NCI-H2196 (cell line): ENCODE measurements at regions not wholly inside any gene's neighbourhood (a gene's known extent, or its start where the extent isn't known, plus 50 kb on each side); places are given as distances from the start of the nearest gene placed in this dataset.

Experiments
- DNase-seq: peaks from one replicate; lab custom pipeline; 2025; ENCODE audit not compliant: unreplicated experiment; lab: John Stamatoyannopoulos, UW

GRCh38 chr20:12020846-12021245 lies 103.2 kb downstream of the BTBD3 start:
- DNase-seq = no peak

GRCh38 chr20:12022126-12022525 lies 104.4 kb downstream of the BTBD3 start:
- no peak for DNase-seq

GRCh38 chr20:12023194-12023795 lies 105.6 kb downstream of the BTBD3 start:
- no peak for DNase-seq

GRCh38 chr20:12028771-12029170 lies 111.1 kb downstream of the BTBD3 start:
- DNase-seq = no peak

GRCh38 chr20:12030470-12030869 lies 112.8 kb downstream of the BTBD3 start:
- DNase-seq = no peak

GRCh38 chr20:12036142-12036541 lies 118.4 kb downstream of the BTBD3 start:
- DNase-seq = no peak

GRCh38 chr20:12037521-12037920 lies 119.8 kb downstream of the BTBD3 start:
- no peak for DNase-seq

GRCh38 chr20:12040261-12040660 lies 122.6 kb downstream of the BTBD3 start:
- DNase-seq = no peak

GRCh38 chr20:12044969-12045368 lies 127.3 kb downstream of the BTBD3 start:
- DNase-seq = no peak

GRCh38 chr20:12047838-12048432 lies 130.2 kb downstream of the BTBD3 start:
- no peak for DNase-seq

GRCh38 chr20:12049125-12049524 lies 131.4 kb downstream of the BTBD3 start:
- no peak for DNase-seq

GRCh38 chr20:12051206-12052163 lies 133.8 kb downstream of the BTBD3 start:
- no peak for DNase-seq

GRCh38 chr20:12053353-12053752 lies 135.7 kb downstream of the BTBD3 start:
- no peak for DNase-seq

- DNase-seq = no peak
These were observed 136.9 kb downstream of the BTBD3 start for GRCh38 chr20:12054556-12054955.

- DNase-seq = no peak
These were observed 137.5 kb downstream of the BTBD3 start for GRCh38 chr20:12055161-12055560.

GRCh38 chr20:12056839-12057238 lies 139.1 kb downstream of the BTBD3 start:
- no peak for DNase-seq

GRCh38 chr20:12057778-12058177 lies 140.1 kb downstream of the BTBD3 start:
- DNase-seq = no peak

GRCh38 chr20:12058216-12058615 lies 140.5 kb downstream of the BTBD3 start:
- DNase-seq = no peak

GRCh38 chr20:12061466-12061865 lies 143.8 kb downstream of the BTBD3 start:
- no peak for DNase-seq

GRCh38 chr20:12063106-12063684 lies 145.5 kb downstream of the BTBD3 start:
- no peak for DNase-seq

- no peak for DNase-seq
These were observed 146.8 kb downstream of the BTBD3 start for GRCh38 chr20:12064540-12064939.

- DNase-seq = no peak
These were observed 150.0 kb downstream of the BTBD3 start for GRCh38 chr20:12067686-12068085.
